ENCODE measurements at regions not wholly inside any gene's neighbourhood (a gene's known extent, or its start where the extent isn't known, plus 50 kb on each side); places are given as distances from the start of the nearest gene placed in this dataset.

GRCh38 chr3:117399311-117400078 lies 689.9 kb downstream of the TUSC7 start:
- no peak for TF ChIP-seq CTCF (IDR thresholded peaks at IDR 0.05)
- Mint-ChIP-seq H3K36me3 (ENCODE audit: low read depth) (no peaks in the 10 kb centered on the region), H3K4me3 (peak overlapping the region; percentile 11), H3K4me1 (peaks cover 28% of the 10 kb centered on the region), H3K9me3 (no peaks in the 10 kb centered on the region), H3K27me3 (ENCODE audit: low read depth, poor library complexity) (peaks cover 18% of the 10 kb centered on the region), H3K27ac (no peak overlapping the region)
- DNase-seq = no peak

- H3K36me3 Mint-ChIP-seq (ENCODE audit: low read depth) = no peaks in the 10 kb centered on the region
- H3K4me1 Mint-ChIP-seq = peaks cover 35% of the 10 kb centered on the region
- TF ChIP-seq CTCF (IDR thresholded peaks at IDR 0.05) = no peak
- peaks cover 18% of the 10 kb centered on the region for H3K27me3 Mint-ChIP-seq (ENCODE audit: low read depth, poor library complexity)
- no peaks in the 10 kb centered on the region for H3K9me3 Mint-ChIP-seq
- no peak for DNase-seq
- H3K4me3 Mint-ChIP-seq = no peak overlapping the region
- no peak overlapping the region for H3K27ac Mint-ChIP-seq
Observed at GRCh38 chr3:117400303-117400702, 690.7 kb downstream of the TUSC7 start.

- TF ChIP-seq CTCF (IDR thresholded peaks at IDR 0.05) = no peak
- Mint-ChIP-seq H3K36me3 (ENCODE audit: low read depth) (no peaks in the 10 kb centered on the region), H3K27ac (no peak overlapping the region), H3K4me1 (peaks cover 20% of the 10 kb centered on the region), H3K9me3 (no peaks in the 10 kb centered on the region), H3K27me3 (ENCODE audit: low read depth, poor library complexity) (peaks cover 6% of the 10 kb centered on the region), H3K4me3 (no peak overlapping the region)
- DNase-seq = no peak
Observed at GRCh38 chr3:117404141-117404540, 694.6 kb downstream of the TUSC7 start.

GRCh38 chr3:117404730-117405129 lies 695.2 kb downstream of the TUSC7 start:
- Mint-ChIP-seq H3K27me3 (ENCODE audit: low read depth, poor library complexity) (peaks cover 5% of the 10 kb centered on the region), H3K4me1 (peaks cover 14% of the 10 kb centered on the region), H3K4me3 (no peak overlapping the region), H3K36me3 (ENCODE audit: low read depth) (no peaks in the 10 kb centered on the region), H3K27ac (no peak overlapping the region), H3K9me3 (no peaks in the 10 kb centered on the region)
- DNase-seq = no peak
- TF ChIP-seq CTCF (IDR thresholded peaks at IDR 0.05) = no peak

GRCh38 chr3:117405359-117405758 lies 695.8 kb downstream of the TUSC7 start:
- Mint-ChIP-seq H3K27me3 (ENCODE audit: low read depth, poor library complexity) (no peaks in the 10 kb centered on the region), H3K4me1 (peaks cover 8% of the 10 kb centered on the region), H3K9me3 (no peaks in the 10 kb centered on the region), H3K36me3 (ENCODE audit: low read depth) (no peaks in the 10 kb centered on the region), H3K4me3 (no peak overlapping the region), H3K27ac (no peak overlapping the region)
- TF ChIP-seq CTCF (IDR thresholded peaks at IDR 0.05) = no peak
- no peak for DNase-seq

- TF ChIP-seq CTCF (IDR thresholded peaks at IDR 0.05) = peak; percentile 41
- H3K9me3 Mint-ChIP-seq = no peaks in the 10 kb centered on the region
- no peaks in the 10 kb centered on the region for H3K27me3 Mint-ChIP-seq (ENCODE audit: low read depth, poor library complexity)
- H3K4me1 Mint-ChIP-seq = peaks cover 8% of the 10 kb centered on the region
- no peak overlapping the region for H3K27ac Mint-ChIP-seq
- no peak overlapping the region for H3K4me3 Mint-ChIP-seq
- no peaks in the 10 kb centered on the region for H3K36me3 Mint-ChIP-seq (ENCODE audit: low read depth)
- no peak for DNase-seq
Observed at GRCh38 chr3:117407317-117407716, 697.7 kb downstream of the TUSC7 start.

Data from nephron progenitor cell (in vitro differentiated cells).